ENCODE measurements at regions not wholly inside any gene's neighbourhood (a gene's known extent, or its start where the extent isn't known, plus 50 kb on each side); places are given as distances from the start of the nearest gene placed in this dataset.

GRCh38 chr9:115313545-115313944 lies 195.6 kb upstream of the TNC start:
- TF ChIP-seq TARDBP (IDR thresholded peaks at IDR 0.05) (no peak), SP1 (IDR thresholded peaks at IDR 0.05) (no peak)

Data from HEK293T (cell line).